Keratinocyte (primary cell): ENCODE measurements at regions not wholly inside any gene's neighbourhood (a gene's known extent, or its start where the extent isn't known, plus 50 kb on each side); places are given as distances from the start of the nearest gene placed in this dataset.

Source experiments
- DNase-seq: peaks from one replicate; pipeline ENCODE4 v3.0.0-alpha.2; 2011; ENCODE audit warnings: low read depth, missing footprints, low spot score
- FAIRE-seq: peaks from 2 replicates; lab custom pipeline; 2011; peaks lifted over from hg19 to GRCh38; lab: Jason Lieb, UNC
- H2AFZ ChIP-seq: 2 replicates; pipeline ENCODE4 v1.6.0; 2012; ENCODE audit warnings: low read length, control low read depth, inconsistent platforms; ENCODE audit not compliant: control insufficient read depth
- H3K27ac ChIP-seq: 2 replicates; pipeline ENCODE4 v1.5.1; 2011; ENCODE audit warnings: low read length; ENCODE audit not compliant: control insufficient read depth, insufficient read depth
- H3K27me3 ChIP-seq: 3 replicates; pipeline ENCODE4 v1.6.0; 2011; ENCODE audit warnings: low read length; ENCODE audit not compliant: control insufficient read depth, insufficient read depth; ENCODE audit errors: extremely low read depth
- H3K36me3 ChIP-seq, 2 experiments: 2 replicates in 1 of 2; 3 replicates in 1 of 2; pipeline ENCODE4 v1.5.1; 2011; ENCODE audit warnings: low read length in 2 of 2, mild to moderate bottlenecking in 1 of 2; ENCODE audit not compliant: control insufficient read depth in 2 of 2, insufficient read depth in 2 of 2; ENCODE audit errors: extremely low read depth in 1 of 2
- H3K4me1 ChIP-seq: 3 replicates; pipeline ENCODE4 v1.5.1; 2011; ENCODE audit warnings: low read length; ENCODE audit not compliant: control insufficient read depth, insufficient read depth; ENCODE audit errors: extremely low read depth
- H3K4me2 ChIP-seq: 3 replicates; pipeline ENCODE4 v1.6.0; 2011; ENCODE audit warnings: low read depth, low read length; ENCODE audit not compliant: control insufficient read depth, insufficient read depth; ENCODE audit errors: extremely low read depth
- H3K4me3 ChIP-seq, 3 experiments: fragments of 200-600 bp in 1 of 3; sonication (generic) in 1 of 3; 2 replicates in 2 of 3; 3 replicates in 1 of 3; pipeline ENCODE4 v1.5.1; 2011 to 2016; ENCODE audit warnings: low read length in 3 of 3, mild to moderate bottlenecking in 3 of 3, control low read depth in 2 of 3, inconsistent platforms in 1 of 3, low read depth in 1 of 3, mixed read lengths in 1 of 3, mixed run types in 1 of 3, moderate library complexity in 1 of 3; ENCODE audit not compliant: control insufficient read depth in 2 of 3, insufficient read depth in 2 of 3; ENCODE audit errors: extremely low read depth in 1 of 3
- H3K79me2 ChIP-seq: 2 replicates; pipeline ENCODE4 v1.6.0; 2012; ENCODE audit warnings: low read length; ENCODE audit not compliant: control insufficient read depth, insufficient read depth
- H3K9ac ChIP-seq: 3 replicates; pipeline ENCODE4 v1.6.0; 2011; ENCODE audit warnings: low read length; ENCODE audit not compliant: control insufficient read depth, insufficient read depth; ENCODE audit errors: extremely low read depth
- H3K9me1 ChIP-seq: 3 replicates; pipeline ENCODE4 v1.6.0; 2011; ENCODE audit warnings: low read length; ENCODE audit not compliant: control insufficient read depth, insufficient read depth; ENCODE audit errors: extremely low read depth
- H3K9me3 ChIP-seq: 2 replicates; pipeline ENCODE4 v1.5.1; 2012; ENCODE audit warnings: low read depth, low read length; ENCODE audit not compliant: control insufficient read depth
- H4K20me1 ChIP-seq: 3 replicates; pipeline ENCODE4 v1.6.0; 2011; ENCODE audit warnings: low read length; ENCODE audit not compliant: control insufficient read depth, insufficient read depth; ENCODE audit errors: extremely low read depth
- EZH2 ChIP-seq: IDR thresholded peaks from one replicate; pipeline ENCODE4 v1.6.1; 2012; ENCODE audit warnings: inconsistent platforms, mild to moderate bottlenecking, low read length, moderate library complexity
- dilution Hi-C: fragments of 300-500 bp; cut with MboI; formaldehyde crosslinking; loops from one replicate; pipeline ENCODE4 v1.7.0; 2020; ENCODE audit warnings: low sequenced_read_pairs; ENCODE audit not compliant: extremely low pct_ligation_motif_present
- TF ChIP-seq, protein P1 (sequence below), 3 experiments: IDR thresholded peaks in 1 of 3; conservative IDR thresholded peaks in 1 of 3; optimal IDR thresholded peaks in 1 of 3; 2 replicates in 2 of 3; 3 replicates in 1 of 3; pipeline versions ENCODE3 to v1.5.1; 2011; ENCODE audit warnings: low read length in 3 of 3, mild to moderate bottlenecking in 3 of 3, moderate library complexity in 2 of 3, control low read depth in 1 of 3, inconsistent platforms in 1 of 3; ENCODE audit not compliant: insufficient read depth in 2 of 3; ENCODE audit errors: extremely low read depth in 1 of 3

DNA sequence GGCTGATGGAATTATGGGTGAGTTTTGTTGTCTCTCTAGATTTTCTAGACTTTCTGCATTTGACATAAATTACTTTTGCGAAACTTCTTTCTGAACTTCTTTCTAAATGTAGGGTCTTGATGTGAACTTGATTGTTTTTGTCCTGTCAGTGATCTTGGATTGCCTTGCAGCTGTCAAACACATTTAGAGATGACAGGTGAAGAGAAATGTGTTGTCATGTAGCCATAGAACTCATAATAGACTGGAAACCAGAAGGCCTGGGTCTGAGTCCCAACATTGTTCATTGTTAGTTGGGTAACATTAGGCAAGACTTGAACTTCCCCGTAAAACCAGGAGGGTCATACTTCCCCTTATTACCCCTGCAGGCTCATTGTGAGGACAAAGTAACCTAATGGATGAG is 109.0 kb downstream of the LRIG3 start:
- dilution Hi-C loops: no loop called here
- Histone ChIP-seq H3K27me3 (no peaks in the 10 kb centered on the region), H3K9me1 (no peaks in the 10 kb centered on the region), H4K20me1 (no peaks in the 10 kb centered on the region), H2AFZ (no peak overlapping the region), H3K9me3 (no peaks in the 10 kb centered on the region), H3K36me3 (no peaks in the 10 kb centered on the region), H3K9ac (no peak overlapping the region), H3K4me2 (no peak overlapping the region), H3K79me2 (no peaks in the 10 kb centered on the region), H3K27ac (no peak overlapping the region), H3K4me1 (no peaks in the 10 kb centered on the region), H3K4me3 (no peak overlapping the region)
- no peak for FAIRE-seq
- no peak for DNase-seq
- TF ChIP-seq EZH2: no peak
- TF ChIP-seq, protein P1, sequence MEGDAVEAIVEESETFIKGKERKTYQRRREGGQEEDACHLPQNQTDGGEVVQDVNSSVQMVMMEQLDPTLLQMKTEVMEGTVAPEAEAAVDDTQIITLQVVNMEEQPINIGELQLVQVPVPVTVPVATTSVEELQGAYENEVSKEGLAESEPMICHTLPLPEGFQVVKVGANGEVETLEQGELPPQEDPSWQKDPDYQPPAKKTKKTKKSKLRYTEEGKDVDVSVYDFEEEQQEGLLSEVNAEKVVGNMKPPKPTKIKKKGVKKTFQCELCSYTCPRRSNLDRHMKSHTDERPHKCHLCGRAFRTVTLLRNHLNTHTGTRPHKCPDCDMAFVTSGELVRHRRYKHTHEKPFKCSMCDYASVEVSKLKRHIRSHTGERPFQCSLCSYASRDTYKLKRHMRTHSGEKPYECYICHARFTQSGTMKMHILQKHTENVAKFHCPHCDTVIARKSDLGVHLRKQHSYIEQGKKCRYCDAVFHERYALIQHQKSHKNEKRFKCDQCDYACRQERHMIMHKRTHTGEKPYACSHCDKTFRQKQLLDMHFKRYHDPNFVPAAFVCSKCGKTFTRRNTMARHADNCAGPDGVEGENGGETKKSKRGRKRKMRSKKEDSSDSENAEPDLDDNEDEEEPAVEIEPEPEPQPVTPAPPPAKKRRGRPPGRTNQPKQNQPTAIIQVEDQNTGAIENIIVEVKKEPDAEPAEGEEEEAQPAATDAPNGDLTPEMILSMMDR (optimal IDR thresholded peaks at IDR 0.05 in 1 of 3, IDR thresholded peaks at IDR 0.05 in 1 of 3, conservative IDR thresholded peaks at IDR 0.05 in 1 of 3; ENCODE audit: extremely low read depth in 1 of 3, insufficient read depth in 2 of 3, low read length in 3 of 3): no peak

DNA sequence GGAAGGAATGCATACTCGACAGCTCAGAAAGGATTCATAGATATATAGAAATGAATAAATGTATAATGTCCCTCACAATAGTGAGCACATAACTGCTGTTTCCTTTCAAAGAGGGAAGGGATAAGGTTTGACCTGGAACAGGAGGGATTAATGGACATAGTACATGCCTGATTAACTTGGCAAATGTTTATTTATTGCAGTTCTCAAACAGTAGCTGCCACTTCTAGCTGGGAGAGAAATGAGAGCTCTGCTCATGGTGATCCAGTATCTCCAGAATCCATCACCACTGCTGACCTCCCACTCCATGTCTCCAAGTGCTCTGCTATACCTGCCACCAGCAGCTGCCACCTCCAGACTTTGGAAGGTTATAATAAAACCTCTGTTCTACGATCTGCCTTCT is 108.1 kb downstream of the LRIG3 start:
- no peak overlapping the region for H3K9ac ChIP-seq
- no peak overlapping the region for H3K4me3 ChIP-seq
- H2AFZ ChIP-seq: no peak overlapping the region
- no peaks in the 10 kb centered on the region for H3K27me3 ChIP-seq
- dilution Hi-C loops: no loop called here
- no peak overlapping the region for H3K27ac ChIP-seq
- FAIRE-seq (no peak), DNase-seq (no peak)
- TF ChIP-seq, protein P1 (optimal IDR thresholded peaks at IDR 0.05 in 1 of 3, IDR thresholded peaks at IDR 0.05 in 1 of 3, conservative IDR thresholded peaks at IDR 0.05 in 1 of 3; ENCODE audit: extremely low read depth in 1 of 3, insufficient read depth in 2 of 3, low read length in 3 of 3): no peak
- no peak for TF ChIP-seq EZH2
- no peak overlapping the region for H3K4me2 ChIP-seq
- H3K79me2 ChIP-seq: no peaks in the 10 kb centered on the region
- no peaks in the 10 kb centered on the region for H3K9me1 ChIP-seq
- no peaks in the 10 kb centered on the region for H3K4me1 ChIP-seq
- H3K9me3 ChIP-seq: no peaks in the 10 kb centered on the region
- H3K36me3 ChIP-seq: no peaks in the 10 kb centered on the region
- H4K20me1 ChIP-seq: no peaks in the 10 kb centered on the region
